Activated CD4-positive, alpha-beta T cell treated with anti-CD3 and anti-CD28 coated beads, Interleukin-2, amount 50 U/mL, for 16 hours (primary cell): ENCODE measurements at regions not wholly inside any gene's neighbourhood (a gene's known extent, or its start where the extent isn't known, plus 50 kb on each side); places are given as distances from the start of the nearest gene placed in this dataset.

Experiments
- DNase-seq: peaks from one replicate; pipeline ENCODE4 v3.0.0-alpha.2; 2020

GRCh38 chr14:97367278-97367677 lies 570.1 kb downstream of the VRK1 start:
- no peak for DNase-seq

- no peak for DNase-seq
These were observed 570.9 kb downstream of the VRK1 start for GRCh38 chr14:97368049-97368448.

GRCh38 chr14:97368900-97369564 lies 571.9 kb downstream of the VRK1 start:
- no peak for DNase-seq

GRCh38 chr14:97369901-97370300 lies 572.7 kb downstream of the VRK1 start:
- no peak for DNase-seq

- DNase-seq, result no peak
These were observed 579.1 kb downstream of the VRK1 start for GRCh38 chr14:97376310-97376709.

- no peak for DNase-seq
These were observed 580.4 kb downstream of the VRK1 start for GRCh38 chr14:97377550-97377949.

GRCh38 chr14:97379091-97379531 lies 581.9 kb downstream of the VRK1 start:
- DNase-seq, result peak; percentile 10

GRCh38 chr14:97380539-97380941 lies 583.4 kb downstream of the VRK1 start:
- DNase-seq, result peak; percentile 66

- DNase-seq, result peak; percentile 8
These were observed 584.1 kb downstream of the VRK1 start for GRCh38 chr14:97381309-97381708.

- DNase-seq, result no peak
These were observed 585.5 kb downstream of the VRK1 start for GRCh38 chr14:97382616-97383226.

- DNase-seq, result no peak
These were observed 588.5 kb downstream of the VRK1 start for GRCh38 chr14:97385727-97386126.

GRCh38 chr14:97387252-97387874 lies 590.2 kb downstream of the VRK1 start:
- no peak for DNase-seq

GRCh38 chr14:97388408-97388807 lies 591.2 kb downstream of the VRK1 start:
- DNase-seq, result no peak

- no peak for DNase-seq
These were observed 593.0 kb downstream of the VRK1 start for GRCh38 chr14:97390096-97390724.

- DNase-seq, result no peak
These were observed 596.1 kb downstream of the VRK1 start for GRCh38 chr14:97393244-97393643.

- no peak for DNase-seq
These were observed 597.9 kb downstream of the VRK1 start for GRCh38 chr14:97395068-97395467.

GRCh38 chr14:97401714-97402113 lies 604.5 kb downstream of the VRK1 start:
- no peak for DNase-seq

GRCh38 chr14:97402279-97402678 lies 605.1 kb downstream of the VRK1 start:
- DNase-seq, result no peak

- DNase-seq, result no peak
These were observed 610.7 kb downstream of the VRK1 start for GRCh38 chr14:97407701-97408407.

GRCh38 chr14:97408503-97408902 lies 611.3 kb downstream of the VRK1 start:
- DNase-seq, result no peak

- DNase-seq, result peak; percentile 83
These were observed 612.0 kb downstream of the VRK1 start for GRCh38 chr14:97408937-97409815.
